ENCODE measurements at regions not wholly inside any gene's neighbourhood (a gene's known extent, or its start where the extent isn't known, plus 50 kb on each side); places are given as distances from the start of the nearest gene placed in this dataset.

GRCh38 chr3:95210878-95211277 lies 1148.0 kb downstream of the NSUN3 start:
- TF ChIP-seq POLR2A (IDR thresholded peaks at IDR 0.05): no peak
- no peak for TF ChIP-seq CTCF (IDR thresholded peaks at IDR 0.05)

Measured in body of pancreas (tissue), 4 donors.